ENCODE measurements at regions not wholly inside any gene's neighbourhood (a gene's known extent, or its start where the extent isn't known, plus 50 kb on each side); places are given as distances from the start of the nearest gene placed in this dataset.
"Not testable (repeated sequence)": the region's sequence is repeated elsewhere in the genome, so short reads cannot be mapped to it uniquely, and the experiment has no call there.

GRCh38 chr4:96389770-96390169 lies 549.9 kb downstream of the PDHA2 start:
- in situ Hi-C loops (cut with HindIII; ENCODE audit: low sequenced_read_pairs), result no loop called here

DNA sequence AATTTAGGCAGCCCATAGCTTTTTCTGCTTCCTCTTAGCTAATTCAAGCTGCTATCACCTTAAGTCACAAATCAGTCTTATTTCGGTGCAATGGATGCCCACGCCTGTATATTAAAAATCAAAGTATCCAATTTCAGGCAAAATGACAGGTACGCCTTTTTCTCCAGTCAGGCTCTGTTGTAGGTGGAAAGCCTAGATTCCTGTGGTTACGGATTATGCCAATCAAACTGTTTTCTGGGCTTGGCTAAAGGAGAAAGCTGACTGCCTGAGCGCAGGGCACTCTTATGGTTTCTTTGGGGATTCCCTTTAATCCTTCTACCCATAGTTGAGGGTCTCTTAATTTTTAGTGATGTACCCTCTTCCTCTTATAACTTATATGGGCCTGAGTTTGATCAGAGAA lies 550.5 kb downstream of the PDHA2 start:
- in situ Hi-C loops (cut with HindIII; ENCODE audit: low sequenced_read_pairs), result no loop called here

DNA sequence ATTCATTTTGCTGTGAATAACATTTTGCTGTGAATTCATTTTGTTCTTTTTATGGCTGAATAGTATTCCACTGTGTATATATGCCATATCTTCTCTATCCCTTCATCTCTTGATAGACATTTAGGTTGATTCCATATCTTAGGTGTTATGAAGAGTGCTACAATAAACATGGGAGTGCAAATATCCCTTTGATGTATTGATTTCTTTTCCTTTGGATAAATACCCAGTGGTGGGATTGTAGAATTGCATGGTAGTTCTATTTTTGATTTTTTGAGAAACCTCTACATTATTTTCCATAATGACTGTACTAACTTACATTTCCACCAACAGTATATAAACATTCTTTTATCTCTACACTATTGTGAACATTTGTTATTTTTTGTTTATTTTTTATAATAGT lies 555.9 kb downstream of the PDHA2 start:
- in situ Hi-C loops (cut with HindIII; ENCODE audit: low sequenced_read_pairs), result no loop called here

- in situ Hi-C loops (cut with HindIII; ENCODE audit: low sequenced_read_pairs), result no loop called here
Observed at GRCh38 chr4:96406742-96407141, 566.8 kb downstream of the PDHA2 start.

- in situ Hi-C loops (cut with HindIII; ENCODE audit: low sequenced_read_pairs), result no loop called here
Observed at GRCh38 chr4:96407225-96407624, 567.3 kb downstream of the PDHA2 start.

- in situ Hi-C loops (cut with HindIII; ENCODE audit: low sequenced_read_pairs), result no loop called here
Observed at GRCh38 chr4:96407738-96408463, 568.0 kb downstream of the PDHA2 start.

- in situ Hi-C loops (cut with HindIII; ENCODE audit: low sequenced_read_pairs), result not testable (repeated sequence)
Observed at GRCh38 chr4:96414853-96415252, 575.0 kb downstream of the PDHA2 start.

DNA sequence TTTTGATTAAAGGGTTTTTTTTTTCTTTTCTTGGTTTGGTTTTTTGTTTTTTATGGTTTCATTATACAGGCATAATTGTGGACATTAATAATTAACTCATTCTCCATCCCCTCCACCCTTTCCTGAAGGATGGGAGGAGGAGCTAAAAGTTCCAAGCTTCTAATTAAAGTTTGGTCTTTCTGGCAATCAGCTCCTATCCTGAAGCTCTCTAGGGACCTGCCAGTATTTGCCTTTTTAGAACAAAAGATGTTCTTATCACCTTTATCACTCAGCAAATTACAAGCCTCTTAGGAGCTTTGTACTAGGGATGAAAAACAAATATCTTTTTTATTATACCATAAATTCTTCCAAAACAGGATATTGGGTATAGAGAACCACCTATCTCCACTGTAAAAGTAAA lies 589.8 kb downstream of the PDHA2 start:
- in situ Hi-C loops (cut with HindIII; ENCODE audit: low sequenced_read_pairs), result no loop called here

DNA sequence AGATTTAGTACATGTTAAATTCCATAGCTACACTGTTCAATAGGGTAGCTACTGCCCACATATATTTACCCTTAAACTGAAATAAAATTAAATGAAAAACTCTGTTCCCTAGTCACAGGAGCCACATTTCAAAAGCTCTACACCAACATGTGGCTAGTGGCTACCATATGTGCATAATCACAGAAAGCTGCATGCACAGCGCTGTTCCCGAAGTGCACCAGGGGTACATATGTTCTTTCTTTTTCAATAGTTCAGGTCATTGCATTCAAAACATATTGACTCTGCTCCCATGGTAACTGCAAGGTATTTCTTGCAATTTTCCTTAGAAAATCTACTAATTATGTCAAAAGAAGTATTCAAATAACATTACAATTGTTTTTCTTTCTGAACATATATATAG lies 591.2 kb downstream of the PDHA2 start:
- in situ Hi-C loops (cut with HindIII; ENCODE audit: low sequenced_read_pairs), result no loop called here

DNA sequence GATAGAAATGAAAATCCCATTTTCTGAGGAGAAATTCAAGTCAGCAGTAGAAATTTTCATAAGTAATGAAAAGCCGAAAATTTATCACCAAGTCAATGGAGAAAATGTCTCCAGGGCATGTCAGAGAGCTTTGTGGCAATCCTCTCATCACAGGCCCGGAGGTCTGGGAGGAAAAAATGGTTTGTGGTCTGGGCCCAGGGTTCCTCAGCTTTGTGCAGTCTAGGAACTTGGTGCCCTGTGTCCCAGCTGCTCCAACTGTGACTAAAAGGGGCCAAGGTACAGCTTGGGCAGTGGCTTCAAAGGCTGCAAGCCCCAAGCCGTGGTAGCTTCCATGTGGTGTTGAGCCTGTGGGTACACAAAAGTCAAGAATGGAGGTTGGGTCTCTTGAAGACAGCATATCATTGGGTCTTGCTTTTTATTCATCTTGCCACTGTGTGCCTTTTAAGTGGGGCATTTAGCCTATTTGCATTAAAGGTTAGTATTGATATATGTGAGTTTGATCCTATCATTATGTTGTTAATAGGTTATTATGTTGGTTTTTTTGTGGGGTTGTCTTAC lies 608.5 kb downstream of the PDHA2 start:
- in situ Hi-C loops (cut with HindIII; ENCODE audit: low sequenced_read_pairs), result no loop called here

- in situ Hi-C loops (cut with HindIII; ENCODE audit: low sequenced_read_pairs), result no loop called here
Observed at GRCh38 chr4:96455045-96455720, 615.3 kb downstream of the PDHA2 start.

- in situ Hi-C loops (cut with HindIII; ENCODE audit: low sequenced_read_pairs), result not testable (repeated sequence)
Observed at GRCh38 chr4:96458031-96458430, 618.1 kb downstream of the PDHA2 start.

- in situ Hi-C loops (cut with HindIII; ENCODE audit: low sequenced_read_pairs), result no loop called here
Observed at GRCh38 chr4:96459105-96459504, 619.2 kb downstream of the PDHA2 start.

GRCh38 chr4:96465834-96466233 lies 625.9 kb downstream of the PDHA2 start:
- in situ Hi-C loops (cut with HindIII; ENCODE audit: low sequenced_read_pairs), result no loop called here

DNA sequence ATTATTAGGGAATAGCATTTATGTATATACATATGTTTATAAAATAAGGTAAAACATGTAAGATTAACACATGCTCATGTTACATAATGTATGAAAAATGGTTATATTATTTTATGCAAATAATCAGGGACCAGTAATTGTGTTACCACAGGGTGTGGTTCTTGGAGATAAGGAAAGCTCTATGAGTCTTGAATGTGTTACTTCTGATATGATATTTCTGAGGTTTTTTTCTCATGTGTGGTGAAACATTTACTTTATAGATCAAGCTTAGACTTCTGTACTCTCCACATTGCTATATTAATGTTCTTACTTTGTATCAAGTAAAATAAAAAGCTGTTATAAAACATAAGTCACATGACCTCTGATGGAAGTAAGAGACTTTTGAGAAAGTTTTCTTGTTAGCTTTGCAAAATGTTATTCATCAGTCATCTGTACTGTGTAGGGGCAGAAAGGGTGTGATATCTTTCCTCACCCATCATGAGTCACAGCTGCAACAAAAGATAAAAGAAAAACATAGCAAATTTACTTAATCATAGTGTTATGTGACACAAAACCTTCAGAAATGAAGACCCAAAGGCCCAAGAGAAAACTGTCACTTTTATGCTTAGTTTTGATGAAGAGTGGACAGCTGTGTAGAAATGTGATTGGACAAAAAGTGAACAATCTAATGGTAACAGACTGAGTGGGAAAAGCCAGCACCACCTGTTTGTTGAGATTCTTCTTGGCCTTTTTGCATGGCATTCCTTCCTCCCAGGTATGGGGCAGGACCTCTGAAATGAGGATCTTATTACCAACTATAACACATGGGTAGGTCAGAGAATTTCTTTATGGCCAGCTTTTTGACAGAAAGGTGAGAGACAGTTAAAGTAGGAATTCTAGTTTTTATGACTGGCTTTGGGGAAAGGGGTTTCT lies 632.3 kb downstream of the PDHA2 start:
- in situ Hi-C loops (cut with HindIII; ENCODE audit: low sequenced_read_pairs), result no loop called here

GRCh38 chr4:96473246-96473645 lies 633.4 kb downstream of the PDHA2 start:
- in situ Hi-C loops (cut with HindIII; ENCODE audit: low sequenced_read_pairs), result no loop called here

DNA sequence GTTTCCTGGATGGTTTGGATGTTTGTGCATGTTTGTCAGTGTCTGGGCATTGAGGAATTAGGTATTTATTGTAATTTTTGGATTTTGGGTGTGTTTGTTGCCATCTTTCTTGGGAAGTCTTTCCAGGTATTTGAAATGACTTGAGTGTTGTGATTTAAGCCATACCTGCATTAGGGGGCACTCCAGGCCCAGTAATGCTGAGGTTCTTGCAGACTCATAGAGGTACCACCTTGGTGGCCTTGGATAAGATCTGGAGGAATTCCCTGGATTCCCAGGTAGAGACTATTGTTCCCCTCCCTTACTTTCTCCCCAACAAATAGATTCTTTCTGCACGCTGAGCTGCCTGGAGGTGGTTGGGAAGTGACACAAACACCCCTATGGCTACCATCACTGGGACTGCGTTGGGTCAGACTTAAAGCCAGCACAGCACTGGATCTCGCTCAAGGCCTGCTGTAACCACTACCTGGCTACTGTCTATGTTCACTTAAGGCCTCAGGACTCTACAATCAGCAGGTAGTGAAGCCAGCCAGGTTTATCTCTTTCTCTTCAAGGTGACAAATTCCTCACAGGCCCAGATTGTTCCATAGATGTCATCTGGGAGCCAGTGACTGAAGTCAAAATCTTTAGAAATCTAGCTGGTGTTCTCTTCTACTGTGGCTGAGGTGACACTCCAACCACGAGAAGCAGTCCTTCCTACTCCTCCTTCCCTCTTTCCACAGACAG lies 643.6 kb downstream of the PDHA2 start:
- in situ Hi-C loops (cut with HindIII; ENCODE audit: low sequenced_read_pairs), result no loop called here

GRCh38 chr4:96486563-96486962 lies 646.7 kb downstream of the PDHA2 start:
- in situ Hi-C loops (cut with HindIII; ENCODE audit: low sequenced_read_pairs), result no loop called here

GRCh38 chr4:96497621-96498020 lies 657.7 kb downstream of the PDHA2 start:
- in situ Hi-C loops (cut with HindIII; ENCODE audit: low sequenced_read_pairs), result no loop called here

GRCh38 chr4:96504386-96504785 lies 664.5 kb downstream of the PDHA2 start:
- in situ Hi-C loops (cut with HindIII; ENCODE audit: low sequenced_read_pairs), result no loop called here
